Sigmoid colon (tissue), 6 donors: ENCODE measurements at regions not wholly inside any gene's neighbourhood (a gene's known extent, or its start where the extent isn't known, plus 50 kb on each side); places are given as distances from the start of the nearest gene placed in this dataset.

ENCODE experiments used
- DNase-seq: peaks from one replicate; pipeline ENCODE4 v3.0.0-alpha.2; 2019
- H3K27ac ChIP-seq, 4 donors: fragments of 200-600 bp; sonication (generic); one replicate each; pipeline ENCODE4 v1.5.1; 2016 to 2019; ENCODE audit warnings: mild to moderate bottlenecking in 1 of 4
- H3K27me3 ChIP-seq, 3 donors: fragments of 200-600 bp; sonication (generic); one replicate each; pipeline ENCODE4 v1.5.1; 2019; ENCODE audit warnings: mild to moderate bottlenecking in 1 of 3
- H3K36me3 ChIP-seq, 4 donors: fragments of 200-600 bp; sonication (generic); one replicate each; pipeline ENCODE4 v1.5.1; 2016 to 2019
- H3K4me1 ChIP-seq, 4 donors: fragments of 200-600 bp; sonication (generic); one replicate each; pipeline ENCODE4 v1.5.1; 2017 to 2019
- H3K4me3 ChIP-seq, 4 donors: fragments of 200-600 bp; sonication (generic); one replicate each; pipeline ENCODE4 v1.5.1; 2017 to 2019; ENCODE audit warnings: mild to moderate bottlenecking in 2 of 4, moderate library complexity in 1 of 4
- H3K9me3 ChIP-seq, 4 donors: fragments of 200-600 bp in 3 of 4; sonication (generic) in 3 of 4; one replicate each; pipeline versions ENCODE4 v1.5.1 to v1.6.1; 2013 to 2019
- EP300 ChIP-seq, 4 donors: sonication (generic); formaldehyde crosslinking; IDR thresholded peaks; one replicate each; pipeline ENCODE4 v1.6.1; 2017; ENCODE audit warnings: antibody characterized with exemption in 4 of 4
- POLR2A ChIP-seq, 2 donors: fragments of 450-650 bp; IDR thresholded peaks; one replicate each; pipeline ENCODE4 v1.6.1; 2016; ENCODE audit warnings: antibody characterized with exemption in 2 of 2, mild to moderate bottlenecking in 2 of 2, moderate library complexity in 2 of 2
- POLR2AphosphoS5 ChIP-seq, 4 donors: sonication (generic); formaldehyde crosslinking; IDR thresholded peaks; one replicate each; pipeline ENCODE4 v1.6.1; 2017; ENCODE audit warnings: antibody characterized with exemption in 4 of 4
- WGBS, 2 donors: extraction: QIAGEN DNeasy Blood & Tissue Kit; methylation state at CpG; one replicate each; pipeline ENCODE4 v1.1.7; 2013; 5-methylcytosine and 5-hydroxymethylcytosine counted together
- intact Hi-C: fragments of 100-400 bp; cut with DNase I; formaldehyde crosslinking; loops from one replicate; pipeline ENCODE4 v1.15.1; 2023
- TF ChIP-seq, protein P1 (sequence below), 4 experiments: fragments of 450-650 bp in 3 of 4; fragments of 200-600 bp in 1 of 4; IDR thresholded peaks; one replicate each; pipeline ENCODE4 v1.5.1; 2016 to 2019; ENCODE audit warnings: antibody characterized with exemption in 4 of 4, mild to moderate bottlenecking in 3 of 4, moderate library complexity in 2 of 4
- donor health status: healthy with polysubstance abuse.
- donor health status: healthy.

DNA sequence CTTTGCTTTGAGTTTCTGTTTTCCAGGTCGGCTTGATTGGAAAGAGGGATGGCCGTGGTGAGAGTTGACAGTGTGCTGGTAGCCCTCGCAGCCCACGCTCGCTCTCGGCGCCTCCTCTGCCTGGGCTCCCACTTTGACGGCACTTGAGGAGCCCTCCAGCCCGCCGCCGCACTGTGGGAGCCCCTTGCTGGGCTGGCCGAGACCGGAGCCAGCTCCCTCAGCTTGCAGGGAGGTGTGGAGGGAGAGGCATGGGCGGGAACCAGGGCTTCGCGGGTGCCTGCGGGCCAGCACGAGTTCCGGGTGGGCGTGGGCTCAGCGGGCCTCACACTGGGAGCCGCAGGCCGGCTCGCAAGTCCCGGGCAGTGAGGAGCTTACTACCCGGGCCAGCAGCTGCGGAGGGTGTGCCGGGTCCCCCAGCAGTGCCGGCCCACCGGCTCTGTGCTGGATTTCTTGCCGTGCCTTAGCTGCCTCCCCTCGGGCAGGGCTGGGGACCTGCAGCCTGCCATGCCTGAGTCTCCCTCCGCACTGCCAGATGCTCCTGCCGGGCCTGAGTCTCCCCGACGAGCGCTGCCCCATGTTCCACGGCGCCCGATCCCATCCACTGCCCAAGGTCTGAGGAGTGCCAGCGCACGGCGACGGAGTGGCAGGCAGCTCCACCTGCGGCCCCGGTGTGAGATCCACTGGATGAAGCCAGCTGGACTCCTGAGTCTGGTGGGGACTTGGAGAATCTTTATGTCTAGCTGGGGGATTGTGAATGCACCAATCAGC is 166.4 kb upstream of the FAT1 start:
- TF ChIP-seq POLR2A (IDR thresholded peaks at IDR 0.05), result no peak
- no peak for TF ChIP-seq POLR2AphosphoS5 (IDR thresholded peaks at IDR 0.05)
- no peak for TF ChIP-seq EP300 (IDR thresholded peaks at IDR 0.05)
- TF ChIP-seq, protein P1, sequence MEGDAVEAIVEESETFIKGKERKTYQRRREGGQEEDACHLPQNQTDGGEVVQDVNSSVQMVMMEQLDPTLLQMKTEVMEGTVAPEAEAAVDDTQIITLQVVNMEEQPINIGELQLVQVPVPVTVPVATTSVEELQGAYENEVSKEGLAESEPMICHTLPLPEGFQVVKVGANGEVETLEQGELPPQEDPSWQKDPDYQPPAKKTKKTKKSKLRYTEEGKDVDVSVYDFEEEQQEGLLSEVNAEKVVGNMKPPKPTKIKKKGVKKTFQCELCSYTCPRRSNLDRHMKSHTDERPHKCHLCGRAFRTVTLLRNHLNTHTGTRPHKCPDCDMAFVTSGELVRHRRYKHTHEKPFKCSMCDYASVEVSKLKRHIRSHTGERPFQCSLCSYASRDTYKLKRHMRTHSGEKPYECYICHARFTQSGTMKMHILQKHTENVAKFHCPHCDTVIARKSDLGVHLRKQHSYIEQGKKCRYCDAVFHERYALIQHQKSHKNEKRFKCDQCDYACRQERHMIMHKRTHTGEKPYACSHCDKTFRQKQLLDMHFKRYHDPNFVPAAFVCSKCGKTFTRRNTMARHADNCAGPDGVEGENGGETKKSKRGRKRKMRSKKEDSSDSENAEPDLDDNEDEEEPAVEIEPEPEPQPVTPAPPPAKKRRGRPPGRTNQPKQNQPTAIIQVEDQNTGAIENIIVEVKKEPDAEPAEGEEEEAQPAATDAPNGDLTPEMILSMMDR (IDR thresholded peaks at IDR 0.05), result no peak
- H3K27ac ChIP-seq, result no peak overlapping the region

DNA sequence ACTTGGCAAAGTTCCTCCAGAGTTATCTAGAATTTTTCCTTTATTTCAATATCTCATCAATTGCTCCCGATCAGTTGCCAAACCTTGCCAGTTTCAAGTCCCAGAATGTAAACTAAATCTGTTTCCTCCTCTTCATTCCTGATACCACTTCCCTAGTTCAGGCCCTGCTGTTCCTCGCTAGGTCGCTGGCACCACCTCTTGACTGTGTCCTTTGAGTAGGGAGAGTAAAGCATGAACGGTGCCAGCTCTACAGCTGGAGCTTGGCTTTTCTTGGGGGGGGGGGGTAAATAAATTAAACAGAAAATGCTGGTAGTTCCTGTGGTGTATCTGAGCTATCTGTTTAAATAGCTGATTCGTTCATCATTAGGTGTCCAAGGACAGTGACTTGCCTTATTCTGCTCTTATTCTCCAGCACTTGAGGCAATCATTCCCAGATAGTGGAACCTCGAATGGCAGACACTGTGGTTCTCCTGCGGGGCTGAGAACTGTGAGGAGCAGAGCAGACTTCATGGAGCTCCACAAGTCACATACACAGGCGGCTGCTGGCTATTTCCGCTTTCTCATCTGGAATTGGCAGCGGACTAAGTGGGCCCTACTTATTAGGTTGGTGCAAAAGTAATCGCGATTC is 168.3 kb upstream of the FAT1 start:
- H3K36me3 ChIP-seq, result no peaks in the 10 kb centered on the region
- intact Hi-C loops, result no loop called here
- TF ChIP-seq POLR2AphosphoS5 (IDR thresholded peaks at IDR 0.05), result no peak
- TF ChIP-seq, protein P1 (IDR thresholded peaks at IDR 0.05), result no peak
- no peak for TF ChIP-seq POLR2A (IDR thresholded peaks at IDR 0.05)
- TF ChIP-seq EP300 (IDR thresholded peaks at IDR 0.05), result no peak
- no peak overlapping the region for H3K27ac ChIP-seq
- H3K4me3 ChIP-seq, result no peak overlapping the region
- WGBS, 2 donors, result 72 to 91% methylated on average over 12 of the region's 12 CpGs
- no peaks in the 10 kb centered on the region for H3K27me3 ChIP-seq
- no peaks in the 10 kb centered on the region for H3K4me1 ChIP-seq
- no peak for DNase-seq
- no peaks in the 10 kb centered on the region for H3K9me3 ChIP-seq

More for the DNA sequence above, 166.4 kb upstream of the FAT1 start:
- H3K36me3 ChIP-seq, result no peaks in the 10 kb centered on the region
- no peak overlapping the region for H3K4me3 ChIP-seq
- H3K4me1 ChIP-seq, result no peaks in the 10 kb centered on the region
- 92 to 95% methylated on average over 46 of the region's 46 CpGs for WGBS, 2 donors
- no peak for DNase-seq
- intact Hi-C loops, result no loop called here
- H3K27me3 ChIP-seq, result no peaks in the 10 kb centered on the region
- no peaks in the 10 kb centered on the region for H3K9me3 ChIP-seq

DNA sequence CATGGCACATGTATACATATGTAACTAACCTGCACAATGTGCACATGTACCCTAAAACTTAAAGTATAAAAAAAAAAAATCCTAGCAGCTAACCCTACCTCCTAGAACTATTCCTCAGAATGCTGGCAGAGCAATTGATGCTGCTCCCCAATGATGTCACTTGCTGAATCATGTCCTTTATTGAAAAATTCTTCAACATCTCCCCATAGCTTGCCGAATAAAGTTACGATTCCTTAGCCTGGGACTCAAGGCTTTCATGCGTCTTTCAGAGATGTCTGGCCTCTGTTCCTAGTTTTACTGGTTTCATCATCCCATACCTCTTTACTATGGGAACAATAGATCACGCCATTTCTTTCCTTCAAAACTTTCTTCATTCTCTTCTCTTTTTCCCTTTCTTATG is 174.7 kb upstream of the FAT1 start:
- H3K27ac ChIP-seq, result no peak overlapping the region
- intact Hi-C loops, result no loop called here
- H3K9me3 ChIP-seq, result no peaks in the 10 kb centered on the region
- 98% methylated on average over 4 of the region's 4 CpGs for WGBS, 2 donors
- H3K36me3 ChIP-seq, result no peaks in the 10 kb centered on the region
- no peak for DNase-seq
- TF ChIP-seq, protein P1 (IDR thresholded peaks at IDR 0.05), result no peak
- TF ChIP-seq EP300 (IDR thresholded peaks at IDR 0.05) (no peak), POLR2A (IDR thresholded peaks at IDR 0.05) (no peak), POLR2AphosphoS5 (IDR thresholded peaks at IDR 0.05) (no peak)
- peaks cover 0 to 12% (median 11%) of the 10 kb centered on the region in 4 donors for H3K4me1 ChIP-seq
- no peak overlapping the region for H3K4me3 ChIP-seq
- H3K27me3 ChIP-seq, result no peaks in the 10 kb centered on the region

GRCh38 chr4:186900232-186900900 is 176.7 kb upstream of the FAT1 start:
- TF ChIP-seq POLR2AphosphoS5 (IDR thresholded peaks at IDR 0.05) (no peak), POLR2A (IDR thresholded peaks at IDR 0.05) (no peak), EP300 (IDR thresholded peaks at IDR 0.05) (no peak)
- TF ChIP-seq, protein P1 (IDR thresholded peaks at IDR 0.05), result no peak
- H3K27me3 ChIP-seq, result no peaks in the 10 kb centered on the region
- DNase-seq, result no peak

More at GRCh38 chr4:186900232-186900900, 176.7 kb upstream of the FAT1 start:
- Histone ChIP-seq H3K9me3 (no peaks in the 10 kb centered on the region), H3K27ac (no peak overlapping the region), H3K4me3 (no peak overlapping the region), H3K36me3 (no peaks in the 10 kb centered on the region), H3K4me1 (peaks cover 0 to 17% (median 12%) of the 10 kb centered on the region in 4 donors)
- 73 to 85% methylated on average over 9 of the region's 9 CpGs for WGBS, 2 donors
- intact Hi-C loops, result no loop called here
